ENCODE measurements at regions not wholly inside any gene's neighbourhood (a gene's known extent, or its start where the extent isn't known, plus 50 kb on each side); places are given as distances from the start of the nearest gene placed in this dataset.
"Not testable (repeated sequence)": the region's sequence is repeated elsewhere in the genome, so short reads cannot be mapped to it uniquely, and the experiment has no call there.

DNA sequence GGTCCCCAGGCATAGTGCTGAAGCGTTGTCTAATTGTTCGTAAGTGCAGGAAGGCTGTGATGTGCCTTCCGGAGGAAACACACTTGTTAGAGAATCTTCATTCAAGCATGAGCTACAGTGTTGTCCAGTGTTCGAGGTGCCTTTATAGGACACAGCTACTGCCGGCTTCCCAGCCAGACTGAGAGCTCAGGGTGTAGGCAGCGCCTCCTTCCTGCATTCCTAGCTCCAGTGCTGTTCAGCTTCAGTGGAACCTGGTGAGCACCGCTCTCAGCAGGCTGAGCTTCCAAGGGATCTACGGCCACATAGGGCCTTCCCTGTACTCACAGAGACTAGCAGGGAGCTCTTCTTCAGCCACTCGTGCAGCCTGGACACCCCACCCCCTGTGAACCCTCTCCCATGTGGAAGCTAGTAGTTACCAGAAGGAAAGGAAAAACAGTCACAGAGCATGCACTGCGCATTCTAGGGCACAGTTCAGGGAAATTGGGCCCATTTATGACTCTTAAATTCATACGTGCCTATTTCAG is 87.9 kb upstream of the UXS1 start:
- H3K4me1 Mint-ChIP-seq (ENCODE audit: low read depth); H3K27me3 Mint-ChIP-seq (ENCODE audit: low read depth); H3K9me3 Mint-ChIP-seq; H3K36me3 Mint-ChIP-seq (ENCODE audit: low read depth); H3K27ac Mint-ChIP-seq; H3K4me3 Mint-ChIP-seq: not testable (repeated sequence)

DNA sequence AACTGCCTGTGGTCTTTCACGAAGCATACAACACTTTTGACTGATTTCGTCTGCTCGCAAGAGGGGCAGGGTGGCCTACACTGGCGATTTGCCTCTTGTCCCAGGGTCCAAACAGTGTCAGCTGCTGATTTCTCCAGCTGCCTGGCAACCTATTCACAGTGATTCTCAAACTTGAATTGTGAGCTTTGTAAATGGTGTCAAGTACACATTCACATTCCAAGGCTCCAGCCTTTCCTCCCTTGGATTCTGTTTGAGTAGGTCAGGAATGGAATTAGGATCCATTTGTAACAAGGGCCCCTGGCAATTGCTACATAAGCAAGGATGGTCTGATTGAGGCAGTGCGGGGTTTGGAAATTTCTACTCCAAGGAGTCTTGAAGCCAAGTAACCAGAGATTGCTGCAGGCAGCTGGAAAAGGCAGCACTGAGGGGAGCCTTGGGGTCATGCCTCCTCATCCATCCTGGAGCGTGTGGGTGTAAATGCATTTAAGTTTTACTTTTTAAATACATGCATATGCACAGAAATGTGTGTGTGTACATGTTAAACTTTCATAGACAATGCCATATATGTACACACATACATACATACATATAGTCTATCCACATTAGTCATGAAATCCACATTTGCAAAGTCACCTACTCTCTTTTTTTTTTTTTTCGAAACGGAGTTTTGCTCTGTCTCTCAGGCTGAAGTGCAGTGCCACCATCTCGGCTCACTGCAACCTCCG is 86.8 kb upstream of the UXS1 start:
- Mint-ChIP-seq H3K4me3 (no peak overlapping the region), H3K9me3 (no peaks in the 10 kb centered on the region), H3K36me3 (ENCODE audit: low read depth) (no peaks in the 10 kb centered on the region), H3K4me1 (ENCODE audit: low read depth) (no peaks in the 10 kb centered on the region), H3K27ac (no peak overlapping the region), H3K27me3 (ENCODE audit: low read depth) (peaks cover 8% of the 10 kb centered on the region)

DNA sequence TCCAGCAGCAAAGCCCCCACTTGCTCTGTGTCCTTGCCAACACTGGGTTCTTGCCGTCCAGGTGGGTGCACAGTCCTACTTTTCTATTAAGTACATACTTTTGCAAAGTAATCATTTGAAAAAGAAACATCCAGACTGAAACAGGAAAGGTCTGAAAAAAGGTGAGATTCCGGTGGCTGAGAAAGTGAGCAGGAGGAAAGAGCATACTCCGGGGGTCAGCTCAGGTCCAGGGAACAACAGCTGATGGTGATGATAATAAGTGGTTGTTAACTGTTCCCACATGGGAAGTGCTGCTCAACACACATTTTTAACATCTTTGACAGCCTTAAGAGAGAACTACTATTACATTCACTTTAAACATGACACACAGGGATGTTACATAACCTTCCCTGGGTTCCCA is 86.1 kb upstream of the UXS1 start:
- Mint-ChIP-seq H3K27ac (no peak overlapping the region), H3K4me1 (ENCODE audit: low read depth) (no peaks in the 10 kb centered on the region), H3K9me3 (no peaks in the 10 kb centered on the region), H3K36me3 (ENCODE audit: low read depth) (no peaks in the 10 kb centered on the region), H3K4me3 (no peak overlapping the region), H3K27me3 (ENCODE audit: low read depth) (peaks cover 8% of the 10 kb centered on the region)

DNA sequence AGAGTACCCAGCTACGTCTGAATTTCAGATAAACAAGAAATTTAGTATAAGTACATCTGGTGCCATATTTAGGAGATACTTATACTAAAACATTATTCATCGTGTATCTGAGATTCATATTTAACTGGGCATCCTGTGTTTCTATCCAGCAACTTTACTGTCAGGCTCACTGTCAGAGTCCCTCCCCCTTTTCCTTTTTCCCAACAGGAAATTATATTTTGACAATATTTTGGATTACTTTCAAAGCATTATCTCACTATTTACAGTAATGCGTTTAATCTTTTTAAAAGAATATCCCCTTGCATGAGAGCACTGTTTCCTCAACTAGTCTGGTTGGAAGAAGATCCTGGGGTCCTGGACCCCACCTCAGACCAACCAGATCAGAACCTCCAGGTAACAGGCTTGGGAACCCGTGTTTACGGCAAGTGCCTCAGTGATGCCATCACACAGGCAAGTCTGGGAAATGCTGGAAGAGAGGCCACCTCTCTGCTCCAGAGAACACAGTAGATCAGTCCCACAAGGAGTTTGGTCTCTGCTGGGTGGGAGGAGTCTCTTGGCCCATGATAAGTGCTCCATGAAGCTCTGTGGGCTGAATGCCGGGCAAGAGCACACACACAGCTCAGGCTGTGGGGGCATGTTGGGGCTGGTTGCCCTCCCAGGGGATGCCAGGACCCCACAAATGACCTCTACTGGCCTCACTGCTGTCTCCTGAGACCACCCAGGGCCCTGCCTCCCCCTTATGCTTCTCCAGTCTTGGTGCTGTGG is 84.2 kb upstream of the UXS1 start:
- Mint-ChIP-seq H3K27me3 (ENCODE audit: low read depth) (peaks cover 8% of the 10 kb centered on the region), H3K4me3 (no peak overlapping the region), H3K9me3 (peaks cover 1% of the 10 kb centered on the region), H3K27ac (no peak overlapping the region), H3K36me3 (ENCODE audit: low read depth) (no peaks in the 10 kb centered on the region), H3K4me1 (ENCODE audit: low read depth) (no peaks in the 10 kb centered on the region)

DNA sequence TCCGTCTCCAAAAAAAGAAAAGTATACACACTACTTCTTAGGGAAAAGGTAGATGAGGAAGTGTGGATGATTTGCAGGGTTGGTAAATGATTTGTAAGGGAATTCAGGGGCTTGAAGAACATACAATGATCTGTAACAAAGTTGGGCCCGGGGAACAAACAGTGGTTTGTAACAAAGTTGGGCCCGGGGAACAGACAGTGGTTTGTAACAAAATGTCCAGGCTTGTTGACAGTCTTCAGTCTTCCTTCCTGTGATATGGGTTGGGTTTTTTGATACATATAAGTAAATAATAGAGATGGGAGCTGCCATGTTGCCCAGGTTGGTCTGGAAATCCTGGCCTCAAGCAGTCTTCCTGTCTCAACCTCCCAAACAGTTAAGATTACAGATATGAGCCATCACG is 83.3 kb upstream of the UXS1 start:
- Mint-ChIP-seq H3K4me1 (ENCODE audit: low read depth) (no peaks in the 10 kb centered on the region), H3K36me3 (ENCODE audit: low read depth) (no peaks in the 10 kb centered on the region), H3K4me3 (no peak overlapping the region), H3K27ac (no peak overlapping the region), H3K9me3 (peaks cover 3% of the 10 kb centered on the region), H3K27me3 (ENCODE audit: low read depth) (peaks cover 3% of the 10 kb centered on the region)

DNA sequence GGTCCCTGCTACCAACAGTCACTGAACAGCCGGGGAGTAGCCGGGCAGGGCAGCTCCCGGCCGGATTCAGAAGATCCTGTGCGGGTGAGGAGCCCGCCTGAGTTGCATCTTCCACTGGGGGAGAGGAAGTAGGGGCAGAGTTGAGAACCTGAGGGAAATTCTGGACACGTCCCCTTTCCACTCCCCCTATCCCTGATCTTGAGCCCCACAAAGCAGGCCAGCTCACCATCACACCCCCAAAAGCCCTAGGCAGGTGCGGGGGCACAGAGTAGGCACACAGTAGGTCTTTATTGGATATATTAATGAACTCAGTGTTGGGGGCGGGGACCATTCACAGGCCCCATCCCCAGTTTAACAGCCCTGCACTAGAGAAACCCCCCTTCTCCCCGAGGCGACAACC is 81.9 kb upstream of the UXS1 start:
- H3K9me3 Mint-ChIP-seq: peaks cover 3% of the 10 kb centered on the region
- no peak overlapping the region for H3K4me3 Mint-ChIP-seq
- peaks cover 7% of the 10 kb centered on the region for H3K27me3 Mint-ChIP-seq (ENCODE audit: low read depth)
- peaks cover under 1% of the 10 kb centered on the region for H3K4me1 Mint-ChIP-seq (ENCODE audit: low read depth)
- no peak overlapping the region for H3K27ac Mint-ChIP-seq
- no peaks in the 10 kb centered on the region for H3K36me3 Mint-ChIP-seq (ENCODE audit: low read depth)

DNA sequence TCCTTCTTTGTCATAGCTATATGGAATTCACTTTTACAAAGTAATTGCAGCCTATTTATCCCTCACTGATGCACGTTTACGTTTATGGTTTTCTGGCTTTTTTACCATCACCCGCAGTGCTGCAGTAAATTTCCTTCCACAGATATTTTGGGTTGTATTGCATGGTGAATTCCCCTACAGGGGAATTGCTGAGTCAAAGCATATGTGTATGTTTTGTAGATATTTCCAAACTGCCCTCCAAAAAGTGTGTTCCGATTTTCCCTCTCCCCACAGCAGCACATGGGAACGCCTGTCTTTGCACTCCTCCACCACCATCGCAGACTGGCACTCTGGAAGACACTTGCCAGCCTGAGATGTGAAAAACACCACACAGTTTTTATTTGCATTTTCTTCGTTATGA is 80.6 kb upstream of the UXS1 start:
- Mint-ChIP-seq H3K27me3 (ENCODE audit: low read depth) (peaks cover 8% of the 10 kb centered on the region), H3K9me3 (peaks cover 3% of the 10 kb centered on the region), H3K27ac (no peak overlapping the region), H3K4me1 (ENCODE audit: low read depth) (peaks cover 6% of the 10 kb centered on the region), H3K4me3 (no peak overlapping the region), H3K36me3 (ENCODE audit: low read depth) (no peaks in the 10 kb centered on the region)

DNA sequence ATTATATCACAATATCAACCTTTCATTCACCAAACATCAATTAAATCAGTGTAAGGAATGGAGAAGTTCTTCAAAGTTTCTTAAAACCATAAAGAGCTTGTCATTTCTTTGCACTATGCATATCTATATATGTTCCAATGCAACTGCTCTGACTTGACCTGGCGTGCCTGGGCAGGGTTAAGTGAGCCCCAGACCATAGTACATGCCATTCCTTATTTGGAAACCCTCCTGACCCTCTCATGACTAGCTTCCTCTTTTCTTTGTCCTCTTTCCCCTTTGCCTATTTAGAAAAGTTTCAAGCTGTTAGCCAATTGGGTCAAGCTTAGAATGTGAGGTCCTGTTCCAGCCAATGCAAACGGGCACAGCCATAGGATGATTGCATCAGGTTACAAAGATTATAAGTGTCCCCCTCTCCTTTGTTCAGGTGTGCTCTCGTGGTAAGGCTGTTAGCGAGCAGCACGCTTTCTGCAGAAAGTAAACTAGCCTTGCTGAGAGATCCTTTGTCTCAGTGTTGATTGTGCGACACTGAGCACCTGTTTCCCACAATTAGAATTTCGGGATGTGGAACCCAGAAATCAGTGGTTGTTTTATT is 78.2 kb upstream of the UXS1 start:
- H3K4me3 Mint-ChIP-seq: no peak overlapping the region
- peaks cover 14% of the 10 kb centered on the region for H3K4me1 Mint-ChIP-seq (ENCODE audit: low read depth)
- H3K27ac Mint-ChIP-seq: no peak overlapping the region
- peaks cover 3% of the 10 kb centered on the region for H3K9me3 Mint-ChIP-seq
- H3K36me3 Mint-ChIP-seq (ENCODE audit: low read depth): no peaks in the 10 kb centered on the region
- peaks cover 12% of the 10 kb centered on the region for H3K27me3 Mint-ChIP-seq (ENCODE audit: low read depth)

DNA sequence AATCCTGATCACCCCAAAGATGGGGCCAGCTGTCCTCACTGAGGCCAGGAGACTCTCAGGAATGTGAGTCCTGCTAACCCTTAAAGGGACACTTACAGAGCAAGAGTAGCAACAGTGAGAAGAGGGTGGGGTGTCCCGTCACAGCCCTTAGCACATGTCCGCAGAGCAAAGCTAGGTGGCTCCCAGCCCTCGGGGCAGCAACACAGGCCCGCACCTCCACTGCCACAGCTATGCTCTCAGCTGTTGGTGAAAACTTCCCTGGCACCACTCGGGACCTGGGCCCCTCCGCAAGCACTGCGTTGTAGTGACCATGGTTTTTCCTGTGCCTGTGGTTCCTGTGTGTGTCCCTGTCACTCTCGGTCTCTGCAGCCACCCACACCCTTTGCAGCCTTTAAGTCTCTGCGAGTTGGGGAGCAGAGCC is 76.4 kb upstream of the UXS1 start:
- Mint-ChIP-seq H3K27ac (no peak overlapping the region), H3K4me3 (peak overlapping the region; percentile 80), H3K9me3 (peaks cover 3% of the 10 kb centered on the region), H3K27me3 (ENCODE audit: low read depth) (peaks cover 12% of the 10 kb centered on the region), H3K4me1 (ENCODE audit: low read depth) (peaks cover 14% of the 10 kb centered on the region), H3K36me3 (ENCODE audit: low read depth) (no peaks in the 10 kb centered on the region)

DNA sequence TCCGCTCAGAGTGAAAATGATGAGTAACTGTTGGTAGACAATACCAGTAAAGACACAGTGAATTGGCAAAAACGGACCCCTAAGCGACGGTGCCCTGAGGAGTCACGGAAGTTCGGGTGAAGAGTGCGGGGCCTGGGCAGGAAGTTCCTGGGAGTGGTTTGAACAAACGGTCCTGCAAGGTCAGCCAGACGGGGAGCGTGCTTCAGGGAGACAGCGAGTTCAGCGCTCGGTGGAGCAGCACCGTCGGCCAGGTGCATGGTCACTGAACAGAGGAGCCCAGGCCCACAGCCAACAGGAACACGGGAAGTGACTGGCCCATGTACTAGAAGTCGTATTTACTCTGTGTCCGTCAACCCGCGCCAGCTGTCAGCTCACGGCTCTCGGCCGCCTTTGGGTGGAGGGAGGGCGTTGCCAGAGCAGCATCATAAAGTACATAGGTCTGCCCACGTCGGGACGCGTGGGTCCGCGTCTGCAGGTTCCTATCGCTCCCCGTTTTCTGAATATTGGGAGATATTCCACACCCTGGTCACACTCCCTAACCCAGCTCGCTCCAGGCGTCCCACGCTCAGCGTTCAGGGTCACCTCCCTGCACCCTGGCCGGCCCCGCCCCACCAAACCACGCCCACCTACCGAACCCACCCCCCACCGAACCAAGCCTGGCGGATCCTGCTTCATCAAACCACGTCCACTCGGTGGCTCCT is 75.6 kb upstream of the UXS1 start:
- peaks cover 12% of the 10 kb centered on the region for H3K27me3 Mint-ChIP-seq (ENCODE audit: low read depth)
- peak overlapping the region; percentile 80 for H3K4me3 Mint-ChIP-seq
- no peaks in the 10 kb centered on the region for H3K36me3 Mint-ChIP-seq (ENCODE audit: low read depth)
- H3K4me1 Mint-ChIP-seq (ENCODE audit: low read depth): peaks cover 14% of the 10 kb centered on the region
- peaks cover 3% of the 10 kb centered on the region for H3K9me3 Mint-ChIP-seq
- no peak overlapping the region for H3K27ac Mint-ChIP-seq

DNA sequence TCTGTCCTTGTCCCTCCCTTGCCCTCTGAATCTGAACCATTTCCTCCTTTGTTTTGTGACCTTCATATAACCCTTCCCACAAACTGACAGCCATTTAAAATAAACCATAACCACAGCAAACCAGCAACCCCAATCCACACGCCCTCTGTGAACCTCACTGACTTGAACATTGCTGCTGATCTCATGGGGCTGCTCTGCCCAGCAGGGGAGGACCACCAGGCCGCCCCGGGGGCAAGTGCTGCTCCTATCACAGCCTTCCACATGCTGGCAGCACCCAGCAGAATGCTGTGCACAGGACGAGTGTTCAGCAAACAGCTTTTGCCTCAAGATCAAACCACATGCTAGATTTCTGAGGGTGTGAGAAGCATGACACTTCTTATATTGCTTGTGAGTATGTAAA is 73.9 kb upstream of the UXS1 start:
- no peaks in the 10 kb centered on the region for H3K9me3 Mint-ChIP-seq
- H3K4me1 Mint-ChIP-seq (ENCODE audit: low read depth): peaks cover 14% of the 10 kb centered on the region
- no peak overlapping the region for H3K27ac Mint-ChIP-seq
- no peaks in the 10 kb centered on the region for H3K36me3 Mint-ChIP-seq (ENCODE audit: low read depth)
- peaks cover 12% of the 10 kb centered on the region for H3K27me3 Mint-ChIP-seq (ENCODE audit: low read depth)
- no peak overlapping the region for H3K4me3 Mint-ChIP-seq

DNA sequence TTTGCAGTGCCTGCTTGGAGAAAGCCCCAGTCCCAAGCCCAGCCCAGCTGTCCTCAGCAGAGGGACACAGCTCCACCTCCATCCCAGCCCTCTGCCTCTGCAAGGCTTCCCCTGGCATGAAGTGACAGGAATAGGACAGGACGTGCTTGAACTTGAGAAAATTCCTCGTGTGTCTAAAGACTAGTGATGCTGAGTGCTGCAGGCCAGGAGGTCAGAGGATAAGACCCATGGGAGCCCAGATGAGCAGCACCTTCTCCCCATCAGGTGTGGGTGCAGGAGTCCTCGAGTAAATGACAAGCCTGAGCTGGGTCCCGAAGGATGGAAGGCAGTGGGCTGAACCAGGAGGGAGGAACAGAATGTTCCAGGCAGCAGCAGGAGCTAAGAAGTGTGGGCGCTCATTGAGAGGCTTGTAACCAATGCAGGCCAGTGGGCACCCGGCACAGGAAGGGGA is 67.8 kb upstream of the UXS1 start:
- Mint-ChIP-seq H3K27ac (no peak overlapping the region), H3K36me3 (ENCODE audit: low read depth) (no peaks in the 10 kb centered on the region), H3K4me3 (no peak overlapping the region), H3K9me3 (no peaks in the 10 kb centered on the region), H3K4me1 (ENCODE audit: low read depth) (no peaks in the 10 kb centered on the region), H3K27me3 (ENCODE audit: low read depth) (peaks cover 4% of the 10 kb centered on the region)

DNA sequence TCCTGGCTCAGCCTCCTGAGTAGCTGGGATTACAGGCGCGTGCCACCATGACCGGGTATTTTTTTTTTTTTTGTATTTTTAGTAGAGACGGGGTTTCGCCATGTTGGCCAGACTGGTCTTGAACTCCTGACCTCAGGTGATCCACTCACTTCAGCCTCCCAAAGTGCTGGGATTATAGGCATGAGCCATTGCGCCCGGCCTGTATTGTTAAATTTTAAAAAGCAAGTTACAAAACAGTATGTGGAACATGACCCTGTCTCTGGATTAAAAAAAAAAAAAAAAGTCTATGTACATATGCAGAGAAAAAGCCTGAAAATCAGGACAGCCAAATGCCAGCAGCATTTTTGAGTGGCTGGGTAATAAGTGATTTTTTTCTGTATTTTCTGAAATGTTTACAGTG is 64.8 kb upstream of the UXS1 start:
- not testable (repeated sequence) for H3K36me3 Mint-ChIP-seq (ENCODE audit: low read depth); H3K9me3 Mint-ChIP-seq; H3K4me3 Mint-ChIP-seq; H3K27ac Mint-ChIP-seq; H3K4me1 Mint-ChIP-seq (ENCODE audit: low read depth); H3K27me3 Mint-ChIP-seq (ENCODE audit: low read depth)

DNA sequence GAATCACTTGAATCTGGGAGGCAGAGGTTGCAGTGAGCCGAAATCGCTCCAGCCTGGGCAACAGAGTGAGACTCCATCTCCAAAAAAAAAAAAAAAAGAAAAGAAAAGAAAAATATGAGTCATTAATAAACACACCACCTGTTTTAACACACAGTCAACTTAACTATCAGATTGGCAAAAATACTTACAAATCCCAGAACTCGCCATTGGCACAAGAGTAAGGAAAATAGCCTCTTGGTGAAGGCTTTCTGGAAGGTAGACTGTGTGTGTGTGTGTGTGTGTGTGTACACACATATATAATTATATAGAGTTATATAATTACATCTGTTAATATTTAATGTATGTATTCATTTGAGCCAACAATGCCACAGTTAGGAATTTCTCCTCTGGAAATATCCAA is 63.7 kb upstream of the UXS1 start:
- Mint-ChIP-seq H3K27ac (no peak overlapping the region), H3K4me1 (ENCODE audit: low read depth) (no peaks in the 10 kb centered on the region), H3K36me3 (ENCODE audit: low read depth) (no peaks in the 10 kb centered on the region), H3K9me3 (no peaks in the 10 kb centered on the region), H3K27me3 (ENCODE audit: low read depth) (peaks cover 7% of the 10 kb centered on the region), H3K4me3 (no peak overlapping the region)
